HCT116 (cell line): ENCODE measurements at regions not wholly inside any gene's neighbourhood (a gene's known extent, or its start where the extent isn't known, plus 50 kb on each side); places are given as distances from the start of the nearest gene placed in this dataset.

Experiments
- ATAC-seq: fragments of 200-7000 bp; cut with Tn5 transposase; 2 replicates; pipeline ENCODE4 v1.9.1; 2020; ENCODE audit warnings: mild to moderate bottlenecking, moderate library complexity
- BruUV-seq: library from RNA; stranded (reverse); fragments of 400-500 nt; replicated peaks from 2 replicates; lab custom pipeline; 2021; lab: Mats Ljungman, UMichigan
- CTCF ChIA-PET: fragments of 300-600 bp; sonication (Branson Sonifier 250); formaldehyde crosslinking; loops from one replicate; lab custom pipeline; 2021; ENCODE audit warnings: antibody characterized with exemption; lab: Charles Lee
- POLR2A ChIA-PET: fragments of 300-600, 350-600 bp; sonication (Branson Sonifier 250); formaldehyde crosslinking; loops from one replicate; lab custom pipeline; 2021; ENCODE audit warnings: antibody characterized with exemption; lab: Charles Lee
- RAD21 ChIA-PET, 2 experiments: fragments of 300-600 bp; sonication (Branson Sonifier 250); formaldehyde crosslinking; loops; one replicate each; lab custom pipeline; 2023; ENCODE audit warnings: low total read pairs in 2 of 2; ENCODE audit not compliant: uncharacterized antibody in 2 of 2, unreplicated experiment in 2 of 2, low non-redundant PET in 1 of 2; lab: Charles Lee
- DNase-seq: peaks from one replicate; pipeline ENCODE4 v3.0.0-alpha.2; 2010; ENCODE audit warnings: low read depth, low spot score
- H2AFZ ChIP-seq: fragments of 200-600 bp; shearing (Covaris generic), sonication (generic); 2 replicates; pipeline ENCODE4 v1.6.1; 2017; ENCODE audit warnings: low read depth, mixed run types, mixed read lengths, antibody characterized with exemption, low read length; ENCODE audit not compliant: poor library complexity, severe bottlenecking
- H3K27ac ChIP-seq: 2 replicates; pipeline ENCODE4 v1.5.1; 2012; ENCODE audit warnings: low read depth, low read length
- H3K27me3 ChIP-seq: fragments of 200-600 bp; sonication (generic); 2 replicates; pipeline ENCODE4 v1.6.1; 2016; ENCODE audit warnings: mixed run types, low read length, mixed read lengths; ENCODE audit not compliant: insufficient read depth
- H3K36me3 ChIP-seq, 2 experiments: fragments of 200-500 bp in 1 of 2; fragments of 200-600 bp in 1 of 2; sonication (Bioruptor generic) in 1 of 2; sonication (generic) in 1 of 2; 2 replicates each; pipeline versions ENCODE4 v1.5.1 to v1.6.1; 2014 to 2016; ENCODE audit warnings: low read length in 2 of 2, inconsistent platforms in 1 of 2, mixed read lengths in 1 of 2, mixed run types in 1 of 2; ENCODE audit not compliant: insufficient read depth in 2 of 2, control insufficient read depth in 1 of 2
- H3K4me1 ChIP-seq, 2 experiments: fragments of 200-600 bp in 1 of 2; sonication (generic) in 1 of 2; 2 replicates each; pipeline versions ENCODE4 v1.5.1 to v1.6.1; 2012 to 2017; ENCODE audit warnings: low read length in 2 of 2, inconsistent platforms in 1 of 2, mild to moderate bottlenecking in 1 of 2, mixed read lengths in 1 of 2, mixed run types in 1 of 2, moderate library complexity in 1 of 2; ENCODE audit not compliant: insufficient read depth in 2 of 2, control insufficient read depth in 1 of 2
- H3K4me2 ChIP-seq: fragments of 200-600 bp; sonication (generic); 2 replicates; pipeline ENCODE4 v1.6.1; 2017; ENCODE audit warnings: mixed run types, low read length, mixed read lengths
- H3K4me3 ChIP-seq, 2 experiments: fragments of 200-600 bp in 1 of 2; sonication (generic) in 1 of 2; replicated peaks in 1 of 2; 2 replicates each; pipeline ENCODE4 v1.5.1; 2011 to 2016; ENCODE audit warnings: low read length in 2 of 2, control low read depth in 1 of 2, low read depth in 1 of 2, mild to moderate bottlenecking in 1 of 2, mixed read lengths in 1 of 2, mixed run types in 1 of 2
- H3K79me2 ChIP-seq: fragments of 200-600 bp; sonication (generic); 2 replicates; pipeline ENCODE4 v1.6.1; 2017; ENCODE audit warnings: mild to moderate bottlenecking, mixed run types, low read length, moderate library complexity, mixed read lengths; ENCODE audit not compliant: insufficient read depth
- H3K9ac ChIP-seq: fragments of 200-600 bp; sonication (generic); 2 replicates; pipeline ENCODE4 v1.6.1; 2016; ENCODE audit warnings: low read length, mixed read lengths
- H3K9me2 ChIP-seq: fragments of 200-600 bp; sonication (generic), shearing (Covaris generic); 2 replicates; pipeline ENCODE4 v1.6.1; 2017; ENCODE audit warnings: mixed run types, mild to moderate bottlenecking, moderate library complexity; ENCODE audit not compliant: insufficient read depth
- H3K9me3 ChIP-seq, 2 experiments: fragments of 200-500 bp in 1 of 2; fragments of 200-600 bp in 1 of 2; sonication (Bioruptor generic) in 1 of 2; sonication (generic) in 1 of 2; 2 replicates each; pipeline ENCODE4 v1.6.1; 2014 to 2017; ENCODE audit warnings: low read length in 2 of 2, mixed read lengths in 2 of 2, inconsistent platforms in 1 of 2, low read depth in 1 of 2, mild to moderate bottlenecking in 1 of 2, mixed run types in 1 of 2, moderate library complexity in 1 of 2; ENCODE audit not compliant: control insufficient read depth in 1 of 2, insufficient read depth in 1 of 2
- H4K20me1 ChIP-seq: fragments of 200-600 bp; sonication (generic), shearing (Covaris generic); 2 replicates; pipeline ENCODE4 v1.6.1; 2017; ENCODE audit warnings: mixed run types, mild to moderate bottlenecking, moderate library complexity; ENCODE audit not compliant: insufficient read depth
- ATF3 ChIP-seq: IDR thresholded peaks from 2 replicates; pipeline ENCODE4 v1.6.1; 2012
- CEBPB ChIP-seq: IDR thresholded peaks from 2 replicates; pipeline ENCODE4 v1.6.1; 2012; ENCODE audit warnings: low read depth
- CTCF ChIP-seq, 3 experiments: fragments of 200-600 bp in 1 of 3; sonication (generic) in 1 of 3; IDR thresholded peaks in 2 of 3; conservative IDR thresholded peaks in 1 of 3; 2 replicates each; pipeline ENCODE4 v1.5.1; 2012 to 2017; ENCODE audit warnings: low read depth in 2 of 3, low read length in 2 of 3, antibody characterized with exemption in 1 of 3, borderline replicate concordance in 1 of 3, control low read depth in 1 of 3, mild to moderate bottlenecking in 1 of 3, mixed read lengths in 1 of 3, mixed run types in 1 of 3, moderate library complexity in 1 of 3; ENCODE audit not compliant: insufficient read depth in 1 of 3
- ELF1 ChIP-seq: IDR thresholded peaks from 2 replicates; pipeline ENCODE4 v1.6.1; 2012; ENCODE audit warnings: low read depth, borderline replicate concordance
- EZH2phosphoT487 ChIP-seq: fragments of 200-600 bp; IDR thresholded peaks from 2 replicates; pipeline ENCODE4 v1.6.1; 2018; ENCODE audit warnings: antibody characterized with exemption, borderline replicate concordance
- FOSL1 ChIP-seq: IDR thresholded peaks from 2 replicates; pipeline ENCODE4 v1.6.1; 2012; ENCODE audit warnings: low read depth
- POLR2A ChIP-seq: IDR thresholded peaks from 2 replicates; pipeline ENCODE4 v1.7.0; 2011; ENCODE audit warnings: borderline replicate concordance; ENCODE audit not compliant: insufficient read depth, insufficient read length; ENCODE audit errors: extremely low read depth
- POLR2AphosphoS5 ChIP-seq: IDR thresholded peaks from 2 replicates; pipeline ENCODE4 v1.6.1; 2011; ENCODE audit warnings: mild to moderate bottlenecking, low read depth, low read length, moderate library complexity
- RAD21 ChIP-seq: IDR thresholded peaks from 2 replicates; pipeline ENCODE4 v1.6.1; 2012; ENCODE audit warnings: low read depth, mild to moderate bottlenecking
- SIN3A ChIP-seq: IDR thresholded peaks from 2 replicates; pipeline ENCODE4 v1.6.1; 2012; ENCODE audit warnings: low read depth
- SRF ChIP-seq: IDR thresholded peaks from 2 replicates; pipeline ENCODE4 v1.6.1; 2012; ENCODE audit warnings: low read depth
- ZFX ChIP-seq: fragments of 450-650 bp; IDR thresholded peaks from 2 replicates; pipeline ENCODE4 v1.6.1; 2017
- intact Hi-C: fragments of 100-400 bp; cut with micrococcal nuclease; formaldehyde crosslinking; loops from 2 replicates; pipeline ENCODE4 v1.10.0; 2022
- TF ChIP-seq, protein P1 (sequence below): IDR thresholded peaks from 2 replicates; pipeline ENCODE4 v1.6.1; 2012; ENCODE audit warnings: low read depth

DNA sequence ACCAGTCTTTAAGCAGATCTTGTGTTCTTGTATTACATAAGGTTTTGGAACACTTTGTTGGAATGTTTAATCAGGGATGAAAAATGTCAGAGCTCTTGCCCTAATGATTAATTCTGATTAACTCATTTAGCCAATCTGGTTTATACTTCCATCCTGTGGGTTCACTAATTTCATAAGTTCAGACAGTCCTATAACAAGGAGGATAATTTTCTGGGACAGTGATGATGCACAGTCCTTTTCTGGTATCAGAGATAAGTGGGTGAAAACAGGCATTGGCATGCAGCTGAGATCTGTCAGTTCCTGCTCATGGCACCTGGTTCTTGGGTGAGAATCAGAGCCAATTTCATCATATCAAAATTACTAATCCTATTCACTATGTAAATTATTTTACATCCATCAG is 125.0 kb upstream of the LAMA2 start:
- intact Hi-C loops, result no loop called here
- Histone ChIP-seq H3K36me3 (no peaks in the 10 kb centered on the region), H3K9ac (no peak overlapping the region), H3K27ac (no peak overlapping the region), H3K27me3 (no peaks in the 10 kb centered on the region), H3K4me1 (no peaks in the 10 kb centered on the region), H3K4me2 (no peak overlapping the region), H3K79me2 (no peaks in the 10 kb centered on the region), H3K9me2 (peaks cover 2% of the 10 kb centered on the region; the same call in 1 of the 2 replicates), H2AFZ (no peak overlapping the region), H3K9me3 (no peaks in the 10 kb centered on the region), H4K20me1 (no peaks in the 10 kb centered on the region), H3K4me3 (no peak overlapping the region)
- ATAC-seq (no peak), DNase-seq (no peak)
- no peak for TF ChIP-seq SIN3A
- no peak for TF ChIP-seq EZH2phosphoT487
- TF ChIP-seq FOSL1, result no peak
- TF ChIP-seq ELF1, result no peak
- TF ChIP-seq, protein P1, sequence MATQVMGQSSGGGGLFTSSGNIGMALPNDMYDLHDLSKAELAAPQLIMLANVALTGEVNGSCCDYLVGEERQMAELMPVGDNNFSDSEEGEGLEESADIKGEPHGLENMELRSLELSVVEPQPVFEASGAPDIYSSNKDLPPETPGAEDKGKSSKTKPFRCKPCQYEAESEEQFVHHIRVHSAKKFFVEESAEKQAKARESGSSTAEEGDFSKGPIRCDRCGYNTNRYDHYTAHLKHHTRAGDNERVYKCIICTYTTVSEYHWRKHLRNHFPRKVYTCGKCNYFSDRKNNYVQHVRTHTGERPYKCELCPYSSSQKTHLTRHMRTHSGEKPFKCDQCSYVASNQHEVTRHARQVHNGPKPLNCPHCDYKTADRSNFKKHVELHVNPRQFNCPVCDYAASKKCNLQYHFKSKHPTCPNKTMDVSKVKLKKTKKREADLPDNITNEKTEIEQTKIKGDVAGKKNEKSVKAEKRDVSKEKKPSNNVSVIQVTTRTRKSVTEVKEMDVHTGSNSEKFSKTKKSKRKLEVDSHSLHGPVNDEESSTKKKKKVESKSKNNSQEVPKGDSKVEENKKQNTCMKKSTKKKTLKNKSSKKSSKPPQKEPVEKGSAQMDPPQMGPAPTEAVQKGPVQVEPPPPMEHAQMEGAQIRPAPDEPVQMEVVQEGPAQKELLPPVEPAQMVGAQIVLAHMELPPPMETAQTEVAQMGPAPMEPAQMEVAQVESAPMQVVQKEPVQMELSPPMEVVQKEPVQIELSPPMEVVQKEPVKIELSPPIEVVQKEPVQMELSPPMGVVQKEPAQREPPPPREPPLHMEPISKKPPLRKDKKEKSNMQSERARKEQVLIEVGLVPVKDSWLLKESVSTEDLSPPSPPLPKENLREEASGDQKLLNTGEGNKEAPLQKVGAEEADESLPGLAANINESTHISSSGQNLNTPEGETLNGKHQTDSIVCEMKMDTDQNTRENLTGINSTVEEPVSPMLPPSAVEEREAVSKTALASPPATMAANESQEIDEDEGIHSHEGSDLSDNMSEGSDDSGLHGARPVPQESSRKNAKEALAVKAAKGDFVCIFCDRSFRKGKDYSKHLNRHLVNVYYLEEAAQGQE, result no peak
- no peak for TF ChIP-seq CTCF (IDR thresholded peaks at IDR 0.05 in 2 of 3, conservative IDR thresholded peaks at IDR 0.05 in 1 of 3; ENCODE audit: borderline replicate concordance in 1 of 3, insufficient read depth in 1 of 3, low read depth in 2 of 3, low read length in 2 of 3)
- no peak for TF ChIP-seq POLR2AphosphoS5
- no peak for TF ChIP-seq POLR2A
- TF ChIP-seq ZFX, result no peak
- TF ChIP-seq CEBPB, result no peak
- no peak for TF ChIP-seq RAD21
- TF ChIP-seq SRF, result no peak
- TF ChIP-seq ATF3, result no peak
- RAD21 ChIA-PET, result no interaction called here
- POLR2A ChIA-PET, result no interaction called here
- BruUV-seq, result no TSS peak
- CTCF ChIA-PET, result no interaction called here
